Vagina (tissue), 2 donors: ENCODE measurements at regions not wholly inside any gene's neighbourhood (a gene's known extent, or its start where the extent isn't known, plus 50 kb on each side); places are given as distances from the start of the nearest gene placed in this dataset.

ENCODE experiments used
- DNase-seq, 2 donors: peaks; one replicate each; pipeline ENCODE4 v3.0.0-alpha.2; 2017; ENCODE audit errors: extremely low spot score in 2 of 2
- H3K27ac ChIP-seq: fragments of 200-600 bp; sonication (generic); one replicate; pipeline ENCODE4 v1.5.1; 2019
- H3K27me3 ChIP-seq: fragments of 200-600 bp; sonication (generic); one replicate; pipeline ENCODE4 v1.5.1; 2019
- H3K36me3 ChIP-seq, 2 donors: fragments of 200-600 bp; sonication (generic); one replicate each; pipeline ENCODE4 v1.5.1; 2017 to 2019
- H3K4me1 ChIP-seq: fragments of 200-600 bp; sonication (generic); one replicate; pipeline ENCODE4 v1.5.1; 2019
- H3K4me3 ChIP-seq, 2 donors: fragments of 200-600 bp; sonication (generic); 1 replicate in 1 of 2; 2 replicates in 1 of 2; pipeline ENCODE4 v1.5.1; 2016 to 2019
- H3K9me3 ChIP-seq: fragments of 200-600 bp; sonication (generic); one replicate; pipeline ENCODE4 v1.5.1; 2019
- CTCF ChIP-seq, 3 experiments: fragments of 450-650 bp in 2 of 3; fragments of 200-600 bp in 1 of 3; sonication (generic) in 1 of 3; IDR thresholded peaks; one replicate each; pipeline ENCODE4 v1.5.1; 2017 to 2019; ENCODE audit warnings: antibody characterized with exemption in 3 of 3, mild to moderate bottlenecking in 2 of 3, moderate library complexity in 2 of 3
- POLR2A ChIP-seq, 2 donors: fragments of 450-650 bp; IDR thresholded peaks; one replicate each; pipeline ENCODE4 v1.6.1; 2017; ENCODE audit warnings: antibody characterized with exemption in 2 of 2, mild to moderate bottlenecking in 2 of 2, moderate library complexity in 2 of 2
- POLR2AphosphoS5 ChIP-seq, 2 donors: sonication (generic); formaldehyde crosslinking; IDR thresholded peaks; one replicate each; pipeline ENCODE4 v1.9.0; 2017; ENCODE audit warnings: antibody characterized with exemption in 2 of 2, mild to moderate bottlenecking in 2 of 2, low read depth in 1 of 2; ENCODE audit not compliant: insufficient read depth in 1 of 2
- intact Hi-C: fragments of 100-400 bp; cut with DNase I; formaldehyde crosslinking; loops from one replicate; pipeline ENCODE4 v1.15.1; 2023

GRCh38 chr10:29794776-29795611, 160.2 kb upstream of the SVIL start:
- Histone ChIP-seq H3K4me3 (no peak overlapping the region), H3K9me3 (no peaks in the 10 kb centered on the region), H3K27ac (peak overlapping the region; percentile 56), H3K27me3 (no peaks in the 10 kb centered on the region), H3K4me1 (peaks cover 13% of the 10 kb centered on the region), H3K36me3 (no peaks in the 10 kb centered on the region)
- DNase-seq, result peak in 1 of 2 donors; percentile 37
- TF ChIP-seq CTCF (IDR thresholded peaks at IDR 0.05) (no peak), POLR2AphosphoS5 (IDR thresholded peaks at IDR 0.05; ENCODE audit: insufficient read depth in 1 of 2, low read depth in 1 of 2) (no peak), POLR2A (IDR thresholded peaks at IDR 0.05) (no peak)
- intact Hi-C loops, result no loop called here

GRCh38 chr10:29791773-29792172, 157.0 kb upstream of the SVIL start:
- TF ChIP-seq POLR2A (IDR thresholded peaks at IDR 0.05) (no peak), POLR2AphosphoS5 (IDR thresholded peaks at IDR 0.05; ENCODE audit: insufficient read depth in 1 of 2, low read depth in 1 of 2) (no peak), CTCF (IDR thresholded peaks at IDR 0.05) (no peak)
- intact Hi-C loops, result no loop called here
- H3K4me1 ChIP-seq, result peaks cover 13% of the 10 kb centered on the region
- DNase-seq, result peak in 1 of 2 donors; percentile 54
- no peaks in the 10 kb centered on the region for H3K27me3 ChIP-seq
- H3K9me3 ChIP-seq, result no peaks in the 10 kb centered on the region
- no peak overlapping the region for H3K27ac ChIP-seq
- H3K4me3 ChIP-seq, result no peak overlapping the region
- H3K36me3 ChIP-seq, result no peaks in the 10 kb centered on the region

- intact Hi-C loops, result no loop called here
- H3K4me1 ChIP-seq, result peaks cover 7% of the 10 kb centered on the region
- DNase-seq, result no peak
- H3K4me3 ChIP-seq, result no peak overlapping the region
- peak in 1 of 2 donors; percentile 63 for TF ChIP-seq POLR2AphosphoS5 (IDR thresholded peaks at IDR 0.05; ENCODE audit: insufficient read depth in 1 of 2, low read depth in 1 of 2)
- no peak for TF ChIP-seq CTCF (IDR thresholded peaks at IDR 0.05)
- H3K36me3 ChIP-seq, result no peaks in the 10 kb centered on the region
- H3K27ac ChIP-seq, result peak overlapping the region; percentile 9
- no peaks in the 10 kb centered on the region for H3K27me3 ChIP-seq
- H3K9me3 ChIP-seq, result no peaks in the 10 kb centered on the region
Observed at GRCh38 chr10:29790207-29790606, 155.4 kb upstream of the SVIL start.

GRCh38 chr10:29788113-29788512, 153.3 kb upstream of the SVIL start:
- H3K4me3 ChIP-seq, result no peak overlapping the region
- H3K27ac ChIP-seq, result no peak overlapping the region
- H3K36me3 ChIP-seq, result no peaks in the 10 kb centered on the region
- intact Hi-C loops, result no loop called here
- H3K9me3 ChIP-seq, result no peaks in the 10 kb centered on the region
- no peaks in the 10 kb centered on the region for H3K27me3 ChIP-seq
- no peak for DNase-seq
- TF ChIP-seq POLR2AphosphoS5 (IDR thresholded peaks at IDR 0.05; ENCODE audit: insufficient read depth in 1 of 2, low read depth in 1 of 2) (no peak), POLR2A (IDR thresholded peaks at IDR 0.05) (no peak), CTCF (IDR thresholded peaks at IDR 0.05) (no peak)
- peaks cover 11% of the 10 kb centered on the region for H3K4me1 ChIP-seq

GRCh38 chr10:29785701-29786100, 150.9 kb upstream of the SVIL start:
- no peak overlapping the region for H3K4me3 ChIP-seq
- intact Hi-C loops, result no loop called here
- no peaks in the 10 kb centered on the region for H3K27me3 ChIP-seq
- DNase-seq, result peak in 1 of 2 donors; percentile 83
- no peaks in the 10 kb centered on the region for H3K9me3 ChIP-seq
- H3K4me1 ChIP-seq, result peaks cover 11% of the 10 kb centered on the region
- TF ChIP-seq CTCF (IDR thresholded peaks at IDR 0.05) (no peak), POLR2AphosphoS5 (IDR thresholded peaks at IDR 0.05; ENCODE audit: insufficient read depth in 1 of 2, low read depth in 1 of 2) (no peak), POLR2A (IDR thresholded peaks at IDR 0.05) (no peak)
- peak overlapping the region; percentile 76 for H3K27ac ChIP-seq
- no peaks in the 10 kb centered on the region for H3K36me3 ChIP-seq
